ENCODE measurements at regions not wholly inside any gene's neighbourhood (a gene's known extent, or its start where the extent isn't known, plus 50 kb on each side); places are given as distances from the start of the nearest gene placed in this dataset.

DNA sequence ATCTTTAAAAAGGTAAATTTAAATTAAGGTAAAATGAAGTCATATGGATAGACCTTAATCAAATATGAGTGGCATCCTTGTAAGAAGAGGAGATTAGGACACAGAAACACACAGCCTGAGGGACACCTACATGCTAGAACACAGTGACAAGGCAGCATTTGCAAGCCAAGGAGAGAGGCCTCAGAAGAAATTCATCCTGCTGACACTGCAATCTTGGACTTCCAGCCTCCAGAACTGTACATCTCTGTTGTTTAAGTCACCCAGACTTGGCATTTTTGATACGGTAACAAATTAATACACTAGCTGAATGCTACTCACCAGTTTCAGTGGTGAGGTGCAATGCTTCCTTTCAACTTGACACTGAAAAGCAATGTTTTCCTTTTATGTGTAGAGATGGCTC is 305.0 kb downstream of the TDRD15 start:
- FAIRE-seq (no peak), DNase-seq (ENCODE audit: insufficient read length, low spot score) (no peak)
- no peak for TF ChIP-seq TAF1 (IDR thresholded peaks at IDR 0.05; ENCODE audit: low read depth, low read length)
- TF ChIP-seq POLR2A (IDR thresholded peaks at IDR 0.05; ENCODE audit: low read depth, low read length) = no peak
- TF ChIP-seq POU2F2 (IDR thresholded peaks at IDR 0.05; ENCODE audit: low read depth, low read length) = no peak
- no peak for TF ChIP-seq PAX5 (IDR thresholded peaks at IDR 0.05; ENCODE audit: insufficient read depth, low read length, severe bottlenecking)
- TF ChIP-seq SPI1 (IDR thresholded peaks at IDR 0.05; ENCODE audit: low read depth, low read length) = no peak
- no peak for TF ChIP-seq POLR2AphosphoS5 (IDR thresholded peaks at IDR 0.05; ENCODE audit: low read depth, low read length)

DNA sequence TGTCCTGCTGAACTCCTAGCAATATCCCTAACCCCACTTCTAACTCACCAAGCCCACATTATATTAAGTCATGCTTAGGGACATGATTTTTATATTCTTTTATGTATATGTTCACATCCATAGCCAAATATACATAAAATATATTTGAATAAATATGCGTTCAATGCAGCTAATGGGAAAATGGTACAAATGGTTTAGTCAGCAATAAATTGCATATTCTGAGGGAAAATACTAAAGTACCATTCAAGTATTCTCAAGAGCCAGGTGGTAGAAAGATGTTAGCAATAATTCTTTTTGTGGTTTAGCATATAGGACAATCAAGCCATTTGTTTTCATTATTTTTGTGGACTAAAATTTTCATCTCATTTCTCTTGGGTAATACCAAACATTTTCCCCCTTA is 306.0 kb downstream of the TDRD15 start:
- DNase-seq (ENCODE audit: insufficient read length, low spot score) (no peak), FAIRE-seq (no peak)
- TF ChIP-seq SPI1 (IDR thresholded peaks at IDR 0.05; ENCODE audit: low read depth, low read length) (no peak), POLR2A (IDR thresholded peaks at IDR 0.05; ENCODE audit: low read depth, low read length) (no peak), TAF1 (IDR thresholded peaks at IDR 0.05; ENCODE audit: low read depth, low read length) (no peak), POLR2AphosphoS5 (IDR thresholded peaks at IDR 0.05; ENCODE audit: low read depth, low read length) (no peak), POU2F2 (IDR thresholded peaks at IDR 0.05; ENCODE audit: low read depth, low read length) (no peak), PAX5 (IDR thresholded peaks at IDR 0.05; ENCODE audit: insufficient read depth, low read length, severe bottlenecking) (no peak)

GRCh38 chr2:21431078-21431477 is 307.3 kb downstream of the TDRD15 start:
- DNase-seq (ENCODE audit: insufficient read length, low spot score) = no peak
- no peak for TF ChIP-seq POLR2AphosphoS5 (IDR thresholded peaks at IDR 0.05; ENCODE audit: low read depth, low read length)
- TF ChIP-seq POLR2A (IDR thresholded peaks at IDR 0.05; ENCODE audit: low read depth, low read length) = no peak
- no peak for TF ChIP-seq POU2F2 (IDR thresholded peaks at IDR 0.05; ENCODE audit: low read depth, low read length)
- TF ChIP-seq TAF1 (IDR thresholded peaks at IDR 0.05; ENCODE audit: low read depth, low read length) = no peak
- TF ChIP-seq PAX5 (IDR thresholded peaks at IDR 0.05; ENCODE audit: insufficient read depth, low read length, severe bottlenecking) = no peak
- no peak for TF ChIP-seq SPI1 (IDR thresholded peaks at IDR 0.05; ENCODE audit: low read depth, low read length)
- FAIRE-seq = no peak

DNA sequence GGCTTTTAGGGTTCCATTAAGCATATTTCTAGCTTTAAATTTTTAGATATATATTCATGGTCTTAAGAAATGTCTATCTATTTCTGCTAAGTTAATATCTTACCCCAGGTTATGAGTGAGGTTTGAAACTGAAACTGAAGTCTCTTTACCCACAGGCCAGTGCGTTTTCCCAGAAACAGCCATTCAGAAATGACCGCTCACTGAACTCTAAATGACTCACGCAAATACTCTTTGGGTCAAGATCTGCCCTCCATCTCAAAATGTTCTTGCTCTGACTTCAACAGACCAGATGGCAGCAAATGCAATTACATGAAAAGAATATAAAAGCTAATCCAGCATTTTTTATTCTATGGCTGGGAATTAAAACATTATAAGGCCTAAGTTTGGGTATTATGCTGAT is 315.2 kb downstream of the TDRD15 start:
- FAIRE-seq (no peak), DNase-seq (ENCODE audit: insufficient read length, low spot score) (no peak)
- TF ChIP-seq POLR2AphosphoS5 (IDR thresholded peaks at IDR 0.05; ENCODE audit: low read depth, low read length) (no peak), SPI1 (IDR thresholded peaks at IDR 0.05; ENCODE audit: low read depth, low read length) (no peak), TAF1 (IDR thresholded peaks at IDR 0.05; ENCODE audit: low read depth, low read length) (no peak), PAX5 (IDR thresholded peaks at IDR 0.05; ENCODE audit: insufficient read depth, low read length, severe bottlenecking) (no peak), POU2F2 (IDR thresholded peaks at IDR 0.05; ENCODE audit: low read depth, low read length) (no peak), POLR2A (IDR thresholded peaks at IDR 0.05; ENCODE audit: low read depth, low read length) (no peak)

- TF ChIP-seq POLR2AphosphoS5 (IDR thresholded peaks at IDR 0.05; ENCODE audit: low read depth, low read length) (no peak), POU2F2 (IDR thresholded peaks at IDR 0.05; ENCODE audit: low read depth, low read length) (no peak), SPI1 (IDR thresholded peaks at IDR 0.05; ENCODE audit: low read depth, low read length) (no peak), TAF1 (IDR thresholded peaks at IDR 0.05; ENCODE audit: low read depth, low read length) (no peak), PAX5 (IDR thresholded peaks at IDR 0.05; ENCODE audit: insufficient read depth, low read length, severe bottlenecking) (no peak), POLR2A (IDR thresholded peaks at IDR 0.05; ENCODE audit: low read depth, low read length) (no peak)
- no peak for DNase-seq (ENCODE audit: insufficient read length, low spot score)
- no peak for FAIRE-seq
Measured at GRCh38 chr2:21441442-21441841, 317.7 kb downstream of the TDRD15 start.

GRCh38 chr2:21443494-21444105 is 319.8 kb downstream of the TDRD15 start:
- no peak for FAIRE-seq
- no peak for TF ChIP-seq PAX5 (IDR thresholded peaks at IDR 0.05; ENCODE audit: insufficient read depth, low read length, severe bottlenecking)
- TF ChIP-seq TAF1 (IDR thresholded peaks at IDR 0.05; ENCODE audit: low read depth, low read length) = no peak
- TF ChIP-seq SPI1 (IDR thresholded peaks at IDR 0.05; ENCODE audit: low read depth, low read length) = no peak
- no peak for TF ChIP-seq POLR2A (IDR thresholded peaks at IDR 0.05; ENCODE audit: low read depth, low read length)
- TF ChIP-seq POLR2AphosphoS5 (IDR thresholded peaks at IDR 0.05; ENCODE audit: low read depth, low read length) = no peak
- no peak for TF ChIP-seq POU2F2 (IDR thresholded peaks at IDR 0.05; ENCODE audit: low read depth, low read length)
- no peak for DNase-seq (ENCODE audit: insufficient read length, low spot score)

- TF ChIP-seq POLR2A (IDR thresholded peaks at IDR 0.05; ENCODE audit: low read depth, low read length) (no peak), POLR2AphosphoS5 (IDR thresholded peaks at IDR 0.05; ENCODE audit: low read depth, low read length) (no peak), TAF1 (IDR thresholded peaks at IDR 0.05; ENCODE audit: low read depth, low read length) (no peak), PAX5 (IDR thresholded peaks at IDR 0.05; ENCODE audit: insufficient read depth, low read length, severe bottlenecking) (no peak), SPI1 (IDR thresholded peaks at IDR 0.05; ENCODE audit: low read depth, low read length) (no peak), POU2F2 (IDR thresholded peaks at IDR 0.05; ENCODE audit: low read depth, low read length) (no peak)
- FAIRE-seq (no peak), DNase-seq (ENCODE audit: insufficient read length, low spot score) (no peak)
Measured at GRCh38 chr2:21449881-21450280, 326.1 kb downstream of the TDRD15 start.

DNA sequence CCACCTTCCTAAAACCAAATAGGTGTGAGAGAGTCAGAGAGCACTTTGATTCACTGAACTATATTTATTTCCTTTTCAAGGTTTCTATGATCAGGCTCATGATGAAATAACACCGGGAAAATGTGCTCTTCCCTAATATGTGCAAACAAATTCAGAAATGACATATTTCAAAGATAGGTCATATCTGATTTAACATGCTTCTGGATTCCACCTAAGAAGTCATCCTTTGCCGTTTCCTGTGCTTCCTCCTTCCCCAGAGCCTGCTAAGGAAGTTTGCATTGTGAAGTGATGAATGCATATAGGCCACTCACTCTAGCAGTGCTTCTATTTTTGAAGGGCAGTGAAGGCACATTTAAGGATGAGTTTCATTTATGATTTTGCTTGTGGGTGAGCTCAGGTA is 327.6 kb downstream of the TDRD15 start:
- TF ChIP-seq TAF1 (IDR thresholded peaks at IDR 0.05; ENCODE audit: low read depth, low read length) = no peak
- no peak for TF ChIP-seq POLR2A (IDR thresholded peaks at IDR 0.05; ENCODE audit: low read depth, low read length)
- no peak for TF ChIP-seq POLR2AphosphoS5 (IDR thresholded peaks at IDR 0.05; ENCODE audit: low read depth, low read length)
- no peak for TF ChIP-seq SPI1 (IDR thresholded peaks at IDR 0.05; ENCODE audit: low read depth, low read length)
- no peak for TF ChIP-seq POU2F2 (IDR thresholded peaks at IDR 0.05; ENCODE audit: low read depth, low read length)
- TF ChIP-seq PAX5 (IDR thresholded peaks at IDR 0.05; ENCODE audit: insufficient read depth, low read length, severe bottlenecking) = no peak
- no peak for FAIRE-seq
- DNase-seq (ENCODE audit: insufficient read length, low spot score) = no peak

DNA sequence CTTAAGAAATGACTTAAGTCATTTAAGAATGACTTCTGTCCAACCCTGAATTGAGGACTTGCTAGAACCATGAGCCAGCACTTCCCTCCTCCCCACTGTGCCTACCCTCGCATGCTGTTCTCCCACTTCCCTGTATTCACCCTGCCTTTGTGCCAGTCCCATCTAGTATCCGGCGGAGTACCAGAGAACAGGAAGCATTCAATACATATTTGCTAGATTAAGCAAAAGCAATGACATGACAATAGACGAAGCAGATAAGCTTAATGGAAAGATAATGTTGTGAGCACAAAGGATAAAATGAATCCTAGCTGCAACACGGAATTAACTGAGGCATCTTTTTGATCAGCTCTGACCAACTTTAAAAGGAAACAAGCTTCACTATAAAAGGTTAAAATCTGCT is 328.5 kb downstream of the TDRD15 start:
- no peak for TF ChIP-seq SPI1 (IDR thresholded peaks at IDR 0.05; ENCODE audit: low read depth, low read length)
- no peak for TF ChIP-seq POLR2A (IDR thresholded peaks at IDR 0.05; ENCODE audit: low read depth, low read length)
- TF ChIP-seq POLR2AphosphoS5 (IDR thresholded peaks at IDR 0.05; ENCODE audit: low read depth, low read length) = no peak
- TF ChIP-seq TAF1 (IDR thresholded peaks at IDR 0.05; ENCODE audit: low read depth, low read length) = no peak
- TF ChIP-seq POU2F2 (IDR thresholded peaks at IDR 0.05; ENCODE audit: low read depth, low read length) = no peak
- no peak for TF ChIP-seq PAX5 (IDR thresholded peaks at IDR 0.05; ENCODE audit: insufficient read depth, low read length, severe bottlenecking)
- DNase-seq (ENCODE audit: insufficient read length, low spot score) = no peak
- FAIRE-seq = no peak
